DMS153 treated with DMSO at 0.1 percent for 48 hours (cell line): ENCODE measurements at regions not wholly inside any gene's neighbourhood (a gene's known extent, or its start where the extent isn't known, plus 50 kb on each side); places are given as distances from the start of the nearest gene placed in this dataset.

ENCODE experiments used
- DNase-seq: peaks from one replicate; lab custom pipeline; 2025; ENCODE audit not compliant: unreplicated experiment; lab: John Stamatoyannopoulos, UW

DNA sequence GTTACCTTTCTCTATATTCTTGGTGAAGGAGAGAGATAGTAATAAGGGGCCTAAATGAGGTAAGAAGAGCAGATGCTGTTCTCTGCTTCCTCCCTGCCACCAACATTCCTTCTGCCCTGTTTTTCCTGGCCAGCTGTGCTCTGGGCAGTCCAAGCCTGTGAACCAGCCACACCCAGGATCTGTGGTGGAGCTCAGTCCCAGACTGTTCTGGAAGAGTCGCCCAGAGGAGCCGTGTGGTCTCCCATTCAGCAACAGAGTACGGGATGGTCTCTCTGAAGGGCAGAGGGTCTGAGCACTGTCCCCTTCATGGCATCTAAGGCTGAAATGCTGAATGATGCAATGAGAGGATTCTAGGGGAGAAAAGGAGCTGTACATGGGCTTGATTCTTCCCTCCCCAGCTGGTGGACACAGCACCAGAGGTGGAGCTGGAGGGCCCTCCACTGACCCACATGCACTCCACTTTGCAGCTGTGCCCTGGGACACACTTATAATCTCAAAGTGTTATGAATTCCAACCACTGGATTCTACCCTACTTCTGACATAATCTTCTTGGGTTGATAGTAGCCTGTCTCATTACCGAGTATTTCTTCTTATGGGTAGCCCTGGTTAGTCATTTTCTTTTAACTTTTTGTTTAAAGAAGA, 70.8 kb upstream of the RPS23 start:
- DNase-seq = no peak

GRCh38 chr5:82347201-82347865, 69.2 kb upstream of the RPS23 start:
- DNase-seq = no peak

GRCh38 chr5:82346399-82347165, 68.4 kb upstream of the RPS23 start:
- no peak for DNase-seq

DNA sequence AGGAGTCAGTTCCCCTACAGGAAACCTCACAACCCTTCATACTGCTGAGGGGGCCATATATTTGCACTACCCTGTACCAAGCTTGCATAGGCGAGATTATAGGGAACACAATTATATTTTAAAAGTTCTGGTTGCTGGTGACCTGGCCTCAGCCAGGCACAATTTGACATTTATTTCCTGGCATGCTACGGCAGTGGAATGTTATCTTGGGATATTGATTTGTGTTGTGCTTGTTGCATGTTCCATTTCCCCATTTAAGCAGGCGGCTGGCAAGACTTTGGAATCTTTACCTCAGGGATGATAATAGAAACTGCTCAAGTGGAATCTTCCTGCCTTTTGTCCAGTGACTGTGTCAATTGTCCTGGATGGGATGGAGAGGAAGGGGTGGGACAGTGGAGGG, 67.0 kb upstream of the RPS23 start:
- DNase-seq = no peak

DNA sequence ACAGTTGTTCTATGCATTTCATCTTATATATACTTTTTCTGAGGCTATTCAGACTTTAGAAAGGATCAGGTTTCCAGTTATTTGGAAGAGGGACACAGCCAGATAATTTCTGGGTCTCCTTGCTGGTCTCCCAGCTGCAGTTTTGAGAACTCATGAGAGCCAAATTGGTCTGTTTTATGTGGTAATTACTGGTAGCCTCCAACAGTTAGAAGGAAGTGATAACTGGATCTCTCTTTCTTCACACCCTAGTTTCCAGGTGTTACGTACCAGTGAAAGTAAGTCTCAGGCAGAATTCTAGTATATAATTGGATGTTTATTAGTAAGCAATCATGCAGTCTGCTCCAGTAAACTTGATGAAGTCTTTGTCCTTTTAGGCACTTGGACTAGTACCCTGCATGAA, 63.2 kb upstream of the RPS23 start:
- no peak for DNase-seq

GRCh38 chr5:82340799-82341198, 62.6 kb upstream of the RPS23 start:
- no peak for DNase-seq

DNA sequence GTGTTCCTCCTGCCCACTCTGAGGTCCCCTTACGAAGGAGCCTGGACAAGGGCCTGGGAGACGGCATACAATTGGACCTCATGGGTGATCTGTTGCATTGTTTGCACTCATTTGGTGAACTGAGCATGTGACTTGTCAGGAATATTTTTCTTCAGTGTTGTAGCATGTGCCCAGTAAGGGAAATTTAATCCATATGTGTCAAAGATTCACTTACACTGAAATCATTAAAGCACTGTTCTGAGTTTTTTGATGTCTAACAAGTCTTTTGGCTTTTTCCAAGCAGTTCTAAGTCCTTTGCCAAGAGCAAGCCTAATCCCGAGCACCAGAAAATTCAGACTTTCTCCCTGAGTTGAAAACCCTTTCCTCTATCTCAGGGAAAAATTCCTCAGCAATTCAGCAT, 61.6 kb upstream of the RPS23 start:
- DNase-seq = no peak

GRCh38 chr5:82338771-82339373, 60.7 kb upstream of the RPS23 start:
- DNase-seq = no peak

DNA sequence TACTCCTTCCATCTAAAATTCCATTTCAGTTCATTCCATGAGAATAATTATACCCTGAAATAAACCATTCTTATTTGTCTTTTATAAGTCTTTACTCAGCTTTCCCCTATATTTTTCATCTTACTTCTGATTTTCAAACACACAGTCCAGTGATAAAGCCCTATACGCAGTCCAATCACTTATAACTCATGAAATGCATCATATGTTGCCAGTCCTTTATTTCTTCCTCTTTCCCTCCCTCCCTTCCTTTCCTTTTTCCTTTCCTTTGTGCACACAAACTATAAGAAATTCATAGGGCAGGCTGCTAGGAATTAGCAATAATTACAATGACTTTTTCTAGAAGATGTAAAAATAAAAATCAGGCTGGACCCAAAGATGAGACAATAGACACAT, 58.8 kb upstream of the RPS23 start:
- no peak for DNase-seq

- no peak for DNase-seq
Measured at GRCh38 chr5:82336226-82336958, 58.2 kb upstream of the RPS23 start.

DNA sequence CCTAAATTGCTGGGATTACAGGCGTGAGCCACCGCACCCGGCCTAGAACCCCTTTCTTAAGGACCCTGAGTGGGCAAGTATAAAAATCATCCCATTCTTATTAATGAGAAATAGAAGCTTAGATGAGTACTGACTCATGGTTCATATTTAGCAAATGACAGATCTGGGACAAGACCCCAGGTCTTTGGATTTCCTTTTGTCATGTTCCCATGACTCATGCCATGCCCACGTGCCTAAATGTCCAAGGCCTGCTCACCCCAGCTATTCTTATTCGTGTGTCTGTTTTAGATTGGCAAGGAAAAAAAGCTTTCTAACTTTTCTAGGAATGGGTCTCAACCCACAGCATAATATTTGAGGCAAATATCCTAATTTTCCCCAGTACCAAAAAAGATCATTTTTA, 57.7 kb upstream of the RPS23 start:
- DNase-seq = no peak

GRCh38 chr5:82334856-82335255, 56.7 kb upstream of the RPS23 start:
- no peak for DNase-seq

- DNase-seq = no peak
Measured at GRCh38 chr5:82334085-82334692, 56.0 kb upstream of the RPS23 start.

GRCh38 chr5:82332886-82333615, 54.9 kb upstream of the RPS23 start:
- no peak for DNase-seq

DNA sequence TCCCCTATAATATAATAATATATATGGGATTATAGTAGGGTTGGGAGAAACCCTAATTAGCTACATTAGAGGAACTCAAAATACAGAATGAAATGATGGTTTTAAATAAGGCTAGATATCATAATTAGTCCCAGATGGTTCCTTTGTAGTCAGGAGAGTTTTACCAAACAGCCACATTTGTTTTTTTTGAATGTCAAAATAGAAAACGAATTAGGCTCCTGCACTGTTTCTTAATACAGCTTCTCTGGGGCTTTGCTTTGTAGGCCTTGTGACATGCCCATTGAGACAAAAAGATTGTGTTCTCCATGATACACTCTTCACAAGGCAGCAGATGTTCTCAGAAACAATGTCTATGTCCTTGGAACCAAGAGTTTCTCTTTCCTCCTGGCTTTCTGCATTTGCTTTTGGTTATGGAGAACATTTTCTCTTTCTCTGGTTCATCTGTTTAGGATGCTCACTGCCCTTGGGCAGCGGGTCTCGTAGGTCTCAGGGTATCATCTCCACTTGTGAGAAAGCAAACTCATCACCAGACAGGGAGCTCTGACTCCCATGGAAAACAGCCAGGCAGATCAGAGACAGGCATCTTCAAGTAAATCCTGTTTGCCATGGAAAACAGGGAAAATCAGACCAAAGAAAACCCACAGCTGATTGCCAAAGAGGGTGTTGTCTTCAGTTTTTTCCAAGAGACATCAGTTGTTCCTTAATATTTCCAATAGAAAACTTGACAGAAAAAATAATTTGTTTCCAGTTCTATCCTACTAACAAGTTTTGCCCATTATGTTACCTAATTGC, 54.1 kb upstream of the RPS23 start:
- no peak for DNase-seq

- no peak for DNase-seq
Measured at GRCh38 chr5:82331557-82331956, 53.4 kb upstream of the RPS23 start.

- DNase-seq = no peak
Measured at GRCh38 chr5:82330530-82331270, 52.5 kb upstream of the RPS23 start.

DNA sequence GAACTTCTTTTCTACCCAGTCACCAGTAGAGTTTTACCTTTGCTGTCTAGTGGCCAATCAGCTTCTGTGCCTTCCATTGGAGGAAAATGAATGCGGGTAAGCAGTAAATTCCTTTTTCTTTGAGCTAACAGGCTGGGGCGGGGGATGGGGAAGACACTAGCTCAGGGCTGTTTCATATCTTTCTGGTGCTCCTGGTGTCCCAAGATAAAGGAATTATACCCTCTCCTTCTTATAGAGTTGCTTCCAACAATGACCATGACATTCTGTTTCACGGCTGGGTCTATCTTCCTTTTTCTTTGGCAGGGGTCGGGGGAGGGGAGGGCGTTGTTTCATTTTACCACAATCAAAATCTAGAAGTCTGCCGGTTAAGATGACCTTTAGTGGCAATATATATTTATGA, 51.2 kb upstream of the RPS23 start:
- DNase-seq = no peak
